ENCODE measurements at regions not wholly inside any gene's neighbourhood (a gene's known extent, or its start where the extent isn't known, plus 50 kb on each side); places are given as distances from the start of the nearest gene placed in this dataset.

DNA sequence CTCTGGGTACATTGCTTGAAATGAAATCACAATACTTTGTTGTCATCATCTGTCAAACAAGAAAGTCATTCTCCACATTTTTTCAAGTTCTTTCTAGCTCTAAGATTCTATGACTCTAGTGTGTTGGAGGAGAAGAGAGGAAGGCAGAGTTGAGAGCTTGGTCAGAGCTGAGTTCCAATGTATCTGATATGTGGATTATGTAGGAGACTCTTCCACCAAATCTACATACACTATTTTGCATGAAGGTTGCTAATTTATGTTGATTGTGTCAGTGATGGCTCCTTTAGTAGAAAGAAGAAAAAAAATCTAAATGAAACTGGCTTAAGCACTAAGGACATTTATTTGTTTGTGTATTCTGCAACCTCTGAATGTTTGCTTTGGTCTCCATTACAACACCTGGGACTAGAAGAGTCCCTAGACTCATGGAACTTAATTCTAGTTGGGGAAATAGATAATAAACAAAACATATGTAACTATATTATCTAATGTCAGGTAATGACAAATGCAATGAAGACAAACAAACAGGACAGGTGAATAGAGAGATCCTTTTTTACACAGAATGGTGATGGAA lies 691.9 kb downstream of the UQCRFS1 start:
- Histone ChIP-seq H3K9me3 (peaks cover 0 to 3% (median 0%) of the 10 kb centered on the region in 11 donors), H3K4me1 (no peaks in the 10 kb centered on the region), H3K27me3 (peaks cover 0 to 4% (median 0%) of the 10 kb centered on the region in 7 donors), H3K27ac (no peak overlapping the region), H3K36me3 (no peaks in the 10 kb centered on the region), H3K4me3 (no peak overlapping the region)
- DNase-seq (no peak), ATAC-seq (no peak)
- TF ChIP-seq, protein P1, sequence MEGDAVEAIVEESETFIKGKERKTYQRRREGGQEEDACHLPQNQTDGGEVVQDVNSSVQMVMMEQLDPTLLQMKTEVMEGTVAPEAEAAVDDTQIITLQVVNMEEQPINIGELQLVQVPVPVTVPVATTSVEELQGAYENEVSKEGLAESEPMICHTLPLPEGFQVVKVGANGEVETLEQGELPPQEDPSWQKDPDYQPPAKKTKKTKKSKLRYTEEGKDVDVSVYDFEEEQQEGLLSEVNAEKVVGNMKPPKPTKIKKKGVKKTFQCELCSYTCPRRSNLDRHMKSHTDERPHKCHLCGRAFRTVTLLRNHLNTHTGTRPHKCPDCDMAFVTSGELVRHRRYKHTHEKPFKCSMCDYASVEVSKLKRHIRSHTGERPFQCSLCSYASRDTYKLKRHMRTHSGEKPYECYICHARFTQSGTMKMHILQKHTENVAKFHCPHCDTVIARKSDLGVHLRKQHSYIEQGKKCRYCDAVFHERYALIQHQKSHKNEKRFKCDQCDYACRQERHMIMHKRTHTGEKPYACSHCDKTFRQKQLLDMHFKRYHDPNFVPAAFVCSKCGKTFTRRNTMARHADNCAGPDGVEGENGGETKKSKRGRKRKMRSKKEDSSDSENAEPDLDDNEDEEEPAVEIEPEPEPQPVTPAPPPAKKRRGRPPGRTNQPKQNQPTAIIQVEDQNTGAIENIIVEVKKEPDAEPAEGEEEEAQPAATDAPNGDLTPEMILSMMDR (IDR thresholded peaks at IDR 0.05) = no peak
- intact Hi-C loops (cut with DNase I) = no loop called here

DNA sequence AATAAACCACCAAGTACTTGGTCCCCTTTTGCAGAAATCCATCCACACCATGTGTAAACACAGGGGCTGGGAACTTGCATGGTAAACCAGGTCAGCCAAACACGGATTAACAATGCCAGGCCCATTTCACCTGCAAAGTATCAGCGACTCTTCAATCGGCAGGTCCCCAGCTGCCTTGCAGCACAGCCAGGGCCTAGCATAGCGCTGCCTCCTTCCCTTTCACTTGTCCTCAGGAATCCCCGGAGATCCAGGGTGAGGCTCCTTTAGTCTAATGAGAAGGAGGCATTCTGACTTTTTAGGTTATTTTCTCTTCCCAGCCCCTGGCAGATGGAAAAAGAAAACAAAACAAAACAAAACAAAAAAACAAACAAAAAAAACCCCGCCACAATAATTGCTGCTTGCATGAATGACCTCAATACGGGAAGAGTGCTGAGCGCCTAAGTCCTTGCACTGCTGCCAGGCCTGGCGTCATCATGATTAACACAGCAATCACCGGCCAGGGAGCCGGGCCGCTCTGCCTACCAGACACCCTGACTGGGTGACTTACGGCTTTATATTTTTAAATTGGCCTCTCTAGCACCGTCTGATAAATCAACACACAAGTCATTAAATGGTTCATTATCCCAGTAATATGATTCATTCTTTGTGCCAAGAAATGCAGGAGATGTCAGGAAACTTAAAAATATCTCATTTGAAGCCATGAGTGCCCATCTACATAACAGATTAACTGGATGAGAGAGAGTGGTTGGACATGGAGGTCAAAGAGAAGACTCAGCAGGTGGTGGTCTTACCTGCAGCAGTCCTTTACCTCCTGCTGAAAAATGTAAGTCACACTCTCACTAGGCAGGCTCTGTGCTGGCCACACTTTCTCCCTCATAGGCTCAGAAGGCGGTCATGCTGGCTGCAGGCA lies 692.7 kb downstream of the UQCRFS1 start:
- ATAC-seq = no peak
- no peaks in the 10 kb centered on the region for H3K36me3 ChIP-seq
- intact Hi-C loops (cut with DNase I) = no loop called here
- 82 to 85% methylated on average over 15 of the region's 15 CpGs for WGBS, 2 donors
- DNase-seq = no peak
- no peak overlapping the region for H3K27ac ChIP-seq
- TF ChIP-seq, protein P1 (IDR thresholded peaks at IDR 0.05) = no peak
- no peaks in the 10 kb centered on the region for H3K4me1 ChIP-seq
- H3K4me3 ChIP-seq = no peak overlapping the region
- H3K9me3 ChIP-seq = peaks cover 0 to 3% (median 0%) of the 10 kb centered on the region in 11 donors
- peaks cover 0 to 4% (median 0%) of the 10 kb centered on the region in 7 donors for H3K27me3 ChIP-seq

DNA sequence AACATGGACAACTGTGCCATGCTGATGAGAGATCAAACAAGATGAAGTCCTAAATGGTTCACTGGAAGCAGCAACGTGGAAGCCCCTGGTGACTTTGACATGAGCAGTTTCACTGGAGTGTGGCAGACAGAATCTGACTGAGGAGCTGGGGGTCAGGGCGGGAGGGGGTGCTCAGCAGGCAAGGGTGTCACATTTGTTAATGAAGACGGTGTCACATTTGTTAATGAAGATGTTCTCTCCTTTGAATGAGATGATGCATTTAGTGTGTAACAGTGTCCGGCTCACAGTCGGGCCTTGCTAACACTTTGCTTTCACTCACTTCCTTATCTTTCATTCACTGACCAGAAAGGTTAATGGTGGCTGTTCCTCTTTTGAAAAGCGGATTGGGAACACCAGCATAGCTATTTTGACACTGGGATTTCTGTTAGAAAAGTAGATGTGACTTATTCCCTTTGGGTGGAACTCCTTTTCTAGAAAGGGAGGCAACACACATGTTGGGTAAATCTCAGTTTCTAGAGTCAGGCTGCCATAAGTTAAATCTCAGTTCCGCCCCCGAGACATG lies 693.7 kb downstream of the UQCRFS1 start:
- TF ChIP-seq, protein P1 (IDR thresholded peaks at IDR 0.05) = no peak
- Histone ChIP-seq H3K4me1 (no peaks in the 10 kb centered on the region), H3K9me3 (peaks cover 0 to 3% (median 0%) of the 10 kb centered on the region in 11 donors), H3K27ac (no peak overlapping the region), H3K27me3 (peaks cover 0 to 4% (median 0%) of the 10 kb centered on the region in 7 donors), H3K4me3 (no peak overlapping the region), H3K36me3 (no peaks in the 10 kb centered on the region)
- WGBS, 2 donors = 59 to 68% methylated on average over 8 of the region's 8 CpGs
- no peak for DNase-seq
- intact Hi-C loops (cut with DNase I) = no loop called here
- no peak for ATAC-seq

DNA sequence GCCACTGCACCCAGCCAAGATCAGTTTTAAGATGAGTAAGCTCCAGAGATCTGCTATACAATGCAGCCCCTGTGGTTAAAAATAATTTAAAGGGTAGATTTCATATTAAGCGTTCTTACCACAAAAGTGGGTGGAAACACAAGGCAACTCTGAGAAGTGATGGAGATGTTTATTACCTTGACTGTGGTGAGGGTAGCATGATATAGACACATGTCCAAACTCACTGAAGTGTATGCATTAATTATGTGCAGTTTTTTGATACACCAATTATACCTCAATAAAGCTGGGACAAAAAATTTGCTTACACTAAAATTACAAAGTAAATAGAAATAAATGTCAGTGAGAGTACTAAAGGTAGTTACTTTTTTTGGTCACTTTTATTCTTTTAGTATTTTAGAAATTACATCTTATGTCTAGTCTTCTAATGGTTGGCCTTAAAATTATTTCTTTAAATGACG lies 696.5 kb downstream of the UQCRFS1 start:
- H3K36me3 ChIP-seq = no peaks in the 10 kb centered on the region
- no peaks in the 10 kb centered on the region for H3K4me1 ChIP-seq
- no peak overlapping the region for H3K4me3 ChIP-seq
- 88 to 96% methylated on average over 2 of the region's 2 CpGs for WGBS, 2 donors
- no peak for ATAC-seq
- intact Hi-C loops (cut with DNase I) = no loop called here
- no peak for DNase-seq
- H3K27ac ChIP-seq = no peak overlapping the region
- TF ChIP-seq, protein P1 (IDR thresholded peaks at IDR 0.05) = no peak
- H3K9me3 ChIP-seq = peaks cover 0 to 3% (median 0%) of the 10 kb centered on the region in 11 donors
- H3K27me3 ChIP-seq = peaks cover 0 to 4% (median 0%) of the 10 kb centered on the region in 7 donors

All from heart right ventricle (tissue), 16 donors.